ENCODE measurements at regions not wholly inside any gene's neighbourhood (a gene's known extent, or its start where the extent isn't known, plus 50 kb on each side); places are given as distances from the start of the nearest gene placed in this dataset.

DNA sequence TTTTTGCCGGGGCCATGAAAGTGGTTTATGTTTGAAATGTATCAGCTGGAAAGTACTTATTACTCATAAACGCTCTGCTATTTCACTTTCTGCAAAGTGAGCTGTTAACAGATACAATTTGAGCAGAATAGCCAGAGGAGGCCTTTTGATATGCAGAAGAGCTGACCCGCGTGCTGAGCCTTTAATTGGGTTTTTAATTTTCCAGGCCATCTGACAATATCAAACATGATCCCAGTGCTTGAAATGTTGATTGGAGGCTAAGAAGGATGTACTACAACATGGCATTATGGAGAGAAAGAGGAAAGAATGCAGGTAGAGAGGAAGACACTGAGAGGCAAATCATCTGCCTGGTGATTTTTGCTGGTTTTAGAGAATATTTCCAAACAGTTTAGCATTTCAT is 261.3 kb upstream of the MEIS2 start:
- TF ChIP-seq, protein P1, sequence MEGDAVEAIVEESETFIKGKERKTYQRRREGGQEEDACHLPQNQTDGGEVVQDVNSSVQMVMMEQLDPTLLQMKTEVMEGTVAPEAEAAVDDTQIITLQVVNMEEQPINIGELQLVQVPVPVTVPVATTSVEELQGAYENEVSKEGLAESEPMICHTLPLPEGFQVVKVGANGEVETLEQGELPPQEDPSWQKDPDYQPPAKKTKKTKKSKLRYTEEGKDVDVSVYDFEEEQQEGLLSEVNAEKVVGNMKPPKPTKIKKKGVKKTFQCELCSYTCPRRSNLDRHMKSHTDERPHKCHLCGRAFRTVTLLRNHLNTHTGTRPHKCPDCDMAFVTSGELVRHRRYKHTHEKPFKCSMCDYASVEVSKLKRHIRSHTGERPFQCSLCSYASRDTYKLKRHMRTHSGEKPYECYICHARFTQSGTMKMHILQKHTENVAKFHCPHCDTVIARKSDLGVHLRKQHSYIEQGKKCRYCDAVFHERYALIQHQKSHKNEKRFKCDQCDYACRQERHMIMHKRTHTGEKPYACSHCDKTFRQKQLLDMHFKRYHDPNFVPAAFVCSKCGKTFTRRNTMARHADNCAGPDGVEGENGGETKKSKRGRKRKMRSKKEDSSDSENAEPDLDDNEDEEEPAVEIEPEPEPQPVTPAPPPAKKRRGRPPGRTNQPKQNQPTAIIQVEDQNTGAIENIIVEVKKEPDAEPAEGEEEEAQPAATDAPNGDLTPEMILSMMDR (conservative IDR thresholded peaks at IDR 0.05; ENCODE audit: low read depth, low read length): no peak
- no peak for DNase-seq (ENCODE audit: low read depth)
- no peak overlapping the region for H3K4me3 ChIP-seq (ENCODE audit: low read length)

- no peak for DNase-seq (ENCODE audit: low read depth)
- H3K4me3 ChIP-seq (ENCODE audit: low read length): no peak overlapping the region
These were observed 262.1 kb upstream of the MEIS2 start for GRCh38 chr15:37362414-37362813.

DNA sequence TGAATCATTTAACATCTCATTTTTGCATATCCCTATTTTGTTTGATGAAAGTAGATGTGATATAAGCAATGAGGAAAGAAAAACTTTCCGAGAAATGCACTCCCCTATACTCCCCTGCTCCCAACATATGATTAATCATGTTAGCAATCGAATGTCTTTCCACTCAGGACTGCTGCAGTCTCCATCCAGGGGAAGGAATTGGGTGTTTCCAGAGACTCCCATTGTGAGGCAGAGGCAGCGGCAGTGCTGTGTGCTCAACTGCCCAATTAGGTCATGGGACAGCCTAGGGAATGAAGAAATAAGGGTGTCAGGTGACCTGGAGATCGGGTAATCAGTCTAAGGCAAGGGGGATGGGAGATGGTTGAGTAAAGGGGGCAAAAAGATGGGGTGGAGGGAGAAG is 268.6 kb upstream of the MEIS2 start:
- TF ChIP-seq, protein P1 (conservative IDR thresholded peaks at IDR 0.05; ENCODE audit: low read depth, low read length): no peak
- no peak for DNase-seq (ENCODE audit: low read depth)
- H3K4me3 ChIP-seq (ENCODE audit: low read length): no peak overlapping the region

More at GRCh38 chr15:37362414-37362813, 262.1 kb upstream of the MEIS2 start:
- TF ChIP-seq, protein P1 (conservative IDR thresholded peaks at IDR 0.05; ENCODE audit: low read depth, low read length): no peak

DNA sequence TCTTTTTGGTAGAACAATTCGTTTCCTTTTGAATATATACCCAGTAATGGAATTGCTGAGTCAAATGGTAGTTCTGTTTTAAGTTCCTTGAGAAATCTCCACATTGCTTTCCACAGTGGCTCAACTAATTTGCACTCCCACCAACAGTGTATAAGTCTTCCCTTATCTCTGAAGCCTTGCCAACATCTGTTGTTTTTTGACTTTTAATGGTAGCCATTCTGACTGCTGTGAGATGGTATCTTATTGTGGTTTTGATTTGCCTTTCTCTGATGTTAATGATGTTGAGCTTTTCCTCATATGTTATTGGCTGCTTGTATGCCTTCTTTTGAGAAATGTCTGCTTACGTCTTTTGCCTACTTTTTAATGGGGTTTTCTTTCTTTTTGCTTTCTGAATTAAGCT is 270.6 kb upstream of the MEIS2 start:
- H3K4me3 ChIP-seq (ENCODE audit: low read length): no peak overlapping the region
- TF ChIP-seq, protein P1 (conservative IDR thresholded peaks at IDR 0.05; ENCODE audit: low read depth, low read length): no peak
- DNase-seq (ENCODE audit: low read depth): no peak

DNA sequence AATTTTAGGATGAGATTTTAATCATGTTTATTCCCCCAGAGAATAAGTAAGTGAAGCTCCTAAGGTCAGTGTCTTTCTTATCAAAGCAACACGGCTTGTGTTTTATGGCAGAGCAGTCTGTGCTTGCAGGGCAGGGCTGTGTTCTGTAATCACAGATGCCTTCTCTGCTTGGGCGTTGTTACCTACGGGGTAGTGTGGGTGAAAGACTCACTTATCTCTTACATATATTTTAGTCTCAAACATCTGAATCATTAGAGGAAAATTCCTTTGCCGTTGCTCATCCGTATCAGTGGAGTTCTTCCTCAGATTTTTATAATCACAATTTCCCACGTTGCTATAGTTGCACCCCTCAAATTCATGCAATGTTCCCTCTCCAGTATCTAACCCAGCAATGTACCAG is 271.7 kb upstream of the MEIS2 start:
- TF ChIP-seq, protein P1 (conservative IDR thresholded peaks at IDR 0.05; ENCODE audit: low read depth, low read length): no peak
- no peak overlapping the region for H3K4me3 ChIP-seq (ENCODE audit: low read length)
- DNase-seq (ENCODE audit: low read depth): no peak

- TF ChIP-seq, protein P1 (conservative IDR thresholded peaks at IDR 0.05; ENCODE audit: low read depth, low read length): no peak
- DNase-seq (ENCODE audit: low read depth): no peak
- no peak overlapping the region for H3K4me3 ChIP-seq (ENCODE audit: low read length)
These were observed 275.2 kb upstream of the MEIS2 start for GRCh38 chr15:37375519-37375918.

GRCh38 chr15:37377428-37377827 is 277.1 kb upstream of the MEIS2 start:
- H3K4me3 ChIP-seq (ENCODE audit: low read length): no peak overlapping the region
- no peak for DNase-seq (ENCODE audit: low read depth)
- TF ChIP-seq, protein P1 (conservative IDR thresholded peaks at IDR 0.05; ENCODE audit: low read depth, low read length): no peak
